ENCODE measurements at regions not wholly inside any gene's neighbourhood (a gene's known extent, or its start where the extent isn't known, plus 50 kb on each side); places are given as distances from the start of the nearest gene placed in this dataset.
"Not testable (repeated sequence)": the region's sequence is repeated elsewhere in the genome, so short reads cannot be mapped to it uniquely, and the experiment has no call there.

- Histone ChIP-seq H3K36me3 (ENCODE audit: control insufficient read depth in 5 of 5, insufficient read depth in 5 of 5, low read length in 5 of 5) (no peaks in the 10 kb centered on the region), H3K27ac (ENCODE audit: low read depth, low read length) (no peak overlapping the region), H3K9ac (ENCODE audit: low read length in 5 of 5) (no peak overlapping the region), H3K4me3 (ENCODE audit: low read depth in 1 of 5, low read length in 5 of 5) (no peak overlapping the region), H3K4me1 (ENCODE audit: control insufficient read depth in 5 of 5, insufficient read depth in 5 of 5, low read length in 5 of 5) (no peaks in the 10 kb centered on the region), H3K27me3 (ENCODE audit: control insufficient read depth in 5 of 5, insufficient read depth in 4 of 5, low read length in 5 of 5) (peaks cover 0 to 11% (median 0%) of the 10 kb centered on the region in 5 donors), H3K9me3 (ENCODE audit: control insufficient read depth in 5 of 5, low read length in 5 of 5) (no peaks in the 10 kb centered on the region)
Observed at GRCh38 chr9:88596376-88596775, 61.4 kb downstream of the NXNL2 start.

- peaks cover 0 to 19% (median 15%) of the 10 kb centered on the region in 5 donors for H3K4me1 ChIP-seq (ENCODE audit: control insufficient read depth in 5 of 5, insufficient read depth in 5 of 5, low read length in 5 of 5)
- H3K27ac ChIP-seq (ENCODE audit: low read depth, low read length) = no peak overlapping the region
- H3K27me3 ChIP-seq (ENCODE audit: control insufficient read depth in 5 of 5, insufficient read depth in 4 of 5, low read length in 5 of 5) = no peaks in the 10 kb centered on the region
- no peak overlapping the region for H3K4me3 ChIP-seq (ENCODE audit: low read depth in 1 of 5, low read length in 5 of 5)
- H3K9ac ChIP-seq (ENCODE audit: low read length in 5 of 5) = peak overlapping the region in 1 of 5 donors; percentile 40
- no peaks in the 10 kb centered on the region for H3K9me3 ChIP-seq (ENCODE audit: control insufficient read depth in 5 of 5, low read length in 5 of 5)
- no peaks in the 10 kb centered on the region for H3K36me3 ChIP-seq (ENCODE audit: control insufficient read depth in 5 of 5, insufficient read depth in 5 of 5, low read length in 5 of 5)
Observed at GRCh38 chr9:88604836-88605511, 70.0 kb downstream of the NXNL2 start.

GRCh38 chr9:88605512-88606362, 70.8 kb downstream of the NXNL2 start:
- H3K9me3 ChIP-seq (ENCODE audit: control insufficient read depth in 5 of 5, low read length in 5 of 5) = no peaks in the 10 kb centered on the region
- no peak overlapping the region for H3K4me3 ChIP-seq (ENCODE audit: low read depth in 1 of 5, low read length in 5 of 5)
- H3K9ac ChIP-seq (ENCODE audit: low read length in 5 of 5) = peak overlapping the region in 1 of 5 donors; percentile 40
- H3K27ac ChIP-seq (ENCODE audit: low read depth, low read length) = peak overlapping the region; percentile 38
- no peaks in the 10 kb centered on the region for H3K27me3 ChIP-seq (ENCODE audit: control insufficient read depth in 5 of 5, insufficient read depth in 4 of 5, low read length in 5 of 5)
- peaks cover 0 to 19% (median 15%) of the 10 kb centered on the region in 5 donors for H3K4me1 ChIP-seq (ENCODE audit: control insufficient read depth in 5 of 5, insufficient read depth in 5 of 5, low read length in 5 of 5)
- no peaks in the 10 kb centered on the region for H3K36me3 ChIP-seq (ENCODE audit: control insufficient read depth in 5 of 5, insufficient read depth in 5 of 5, low read length in 5 of 5)

- Histone ChIP-seq H3K4me3 (ENCODE audit: low read depth in 1 of 5, low read length in 5 of 5) (no peak overlapping the region), H3K27me3 (ENCODE audit: control insufficient read depth in 5 of 5, insufficient read depth in 4 of 5, low read length in 5 of 5) (no peaks in the 10 kb centered on the region), H3K9ac (ENCODE audit: low read length in 5 of 5) (no peak overlapping the region), H3K36me3 (ENCODE audit: control insufficient read depth in 5 of 5, insufficient read depth in 5 of 5, low read length in 5 of 5) (no peaks in the 10 kb centered on the region), H3K9me3 (ENCODE audit: control insufficient read depth in 5 of 5, low read length in 5 of 5) (peaks cover 4 to 30% (median 12%) of the 10 kb centered on the region in 5 donors), H3K27ac (ENCODE audit: low read depth, low read length) (no peak overlapping the region), H3K4me1 (ENCODE audit: control insufficient read depth in 5 of 5, insufficient read depth in 5 of 5, low read length in 5 of 5) (no peaks in the 10 kb centered on the region)
Observed at GRCh38 chr9:88614359-88614758, 79.4 kb downstream of the NXNL2 start.

GRCh38 chr9:88623698-88624097, 88.7 kb downstream of the NXNL2 start:
- no peaks in the 10 kb centered on the region for H3K4me1 ChIP-seq (ENCODE audit: control insufficient read depth in 5 of 5, insufficient read depth in 5 of 5, low read length in 5 of 5)
- H3K4me3 ChIP-seq (ENCODE audit: low read depth in 1 of 5, low read length in 5 of 5) = no peak overlapping the region
- H3K9me3 ChIP-seq (ENCODE audit: control insufficient read depth in 5 of 5, low read length in 5 of 5) = no peaks in the 10 kb centered on the region
- no peak overlapping the region for H3K27ac ChIP-seq (ENCODE audit: low read depth, low read length)
- H3K36me3 ChIP-seq (ENCODE audit: control insufficient read depth in 5 of 5, insufficient read depth in 5 of 5, low read length in 5 of 5) = no peaks in the 10 kb centered on the region
- H3K27me3 ChIP-seq (ENCODE audit: control insufficient read depth in 5 of 5, insufficient read depth in 4 of 5, low read length in 5 of 5) = no peaks in the 10 kb centered on the region
- H3K9ac ChIP-seq (ENCODE audit: low read length in 5 of 5) = no peak overlapping the region

GRCh38 chr9:88628114-88628513, 93.1 kb downstream of the NXNL2 start:
- Histone ChIP-seq H3K27me3 (ENCODE audit: control insufficient read depth in 5 of 5, insufficient read depth in 4 of 5, low read length in 5 of 5) (no peaks in the 10 kb centered on the region), H3K27ac (ENCODE audit: low read depth, low read length) (no peak overlapping the region), H3K36me3 (ENCODE audit: control insufficient read depth in 5 of 5, insufficient read depth in 5 of 5, low read length in 5 of 5) (no peaks in the 10 kb centered on the region), H3K4me1 (ENCODE audit: control insufficient read depth in 5 of 5, insufficient read depth in 5 of 5, low read length in 5 of 5) (no peaks in the 10 kb centered on the region), H3K9me3 (ENCODE audit: control insufficient read depth in 5 of 5, low read length in 5 of 5) (peaks cover 0 to 5% (median 0%) of the 10 kb centered on the region in 5 donors), H3K9ac (ENCODE audit: low read length in 5 of 5) (no peak overlapping the region), H3K4me3 (ENCODE audit: low read depth in 1 of 5, low read length in 5 of 5) (no peak overlapping the region)

- Histone ChIP-seq H3K9ac (ENCODE audit: low read length in 5 of 5) (no peak overlapping the region), H3K36me3 (ENCODE audit: control insufficient read depth in 5 of 5, insufficient read depth in 5 of 5, low read length in 5 of 5) (no peaks in the 10 kb centered on the region), H3K4me1 (ENCODE audit: control insufficient read depth in 5 of 5, insufficient read depth in 5 of 5, low read length in 5 of 5) (no peaks in the 10 kb centered on the region), H3K4me3 (ENCODE audit: low read depth in 1 of 5, low read length in 5 of 5) (no peak overlapping the region), H3K27ac (ENCODE audit: low read depth, low read length) (no peak overlapping the region), H3K9me3 (ENCODE audit: control insufficient read depth in 5 of 5, low read length in 5 of 5) (peaks cover 0 to 6% (median under 1%) of the 10 kb centered on the region in 5 donors), H3K27me3 (ENCODE audit: control insufficient read depth in 5 of 5, insufficient read depth in 4 of 5, low read length in 5 of 5) (no peaks in the 10 kb centered on the region)
Observed at GRCh38 chr9:88628811-88629210, 93.8 kb downstream of the NXNL2 start.

GRCh38 chr9:88630574-88630973, 95.6 kb downstream of the NXNL2 start:
- not testable (repeated sequence) for H3K27ac ChIP-seq (ENCODE audit: low read depth, low read length); H3K9me3 ChIP-seq (ENCODE audit: control insufficient read depth in 5 of 5, low read length in 5 of 5); H3K9ac ChIP-seq (ENCODE audit: low read length in 5 of 5)

GRCh38 chr9:88635151-88635550, 100.2 kb downstream of the NXNL2 start:
- peaks cover 2 to 10% (median 9%) of the 10 kb centered on the region in 5 donors for H3K9me3 ChIP-seq (ENCODE audit: control insufficient read depth in 5 of 5, low read length in 5 of 5)
- H3K4me1 ChIP-seq (ENCODE audit: control insufficient read depth in 5 of 5, insufficient read depth in 5 of 5, low read length in 5 of 5) = no peaks in the 10 kb centered on the region
- H3K9ac ChIP-seq (ENCODE audit: low read length in 5 of 5) = no peak overlapping the region
- no peak overlapping the region for H3K27ac ChIP-seq (ENCODE audit: low read depth, low read length)
- H3K4me3 ChIP-seq (ENCODE audit: low read depth in 1 of 5, low read length in 5 of 5) = no peak overlapping the region
- no peaks in the 10 kb centered on the region for H3K27me3 ChIP-seq (ENCODE audit: control insufficient read depth in 5 of 5, insufficient read depth in 4 of 5, low read length in 5 of 5)
- no peaks in the 10 kb centered on the region for H3K36me3 ChIP-seq (ENCODE audit: control insufficient read depth in 5 of 5, insufficient read depth in 5 of 5, low read length in 5 of 5)

More at GRCh38 chr9:88630574-88630973, 95.6 kb downstream of the NXNL2 start:
- not testable (repeated sequence) for H3K36me3 ChIP-seq (ENCODE audit: control insufficient read depth in 5 of 5, insufficient read depth in 5 of 5, low read length in 5 of 5); H3K4me3 ChIP-seq (ENCODE audit: low read depth in 1 of 5, low read length in 5 of 5); H3K4me1 ChIP-seq (ENCODE audit: control insufficient read depth in 5 of 5, insufficient read depth in 5 of 5, low read length in 5 of 5); H3K27me3 ChIP-seq (ENCODE audit: control insufficient read depth in 5 of 5, insufficient read depth in 4 of 5, low read length in 5 of 5)

Measured in subcutaneous abdominal adipose tissue (tissue), 5 donors.